DND-41 (cell line): ENCODE measurements at regions not wholly inside any gene's neighbourhood (a gene's known extent, or its start where the extent isn't known, plus 50 kb on each side); places are given as distances from the start of the nearest gene placed in this dataset.
"Not testable (repeated sequence)": the region's sequence is repeated elsewhere in the genome, so short reads cannot be mapped to it uniquely, and the experiment has no call there.

Experiments used
- ATAC-seq: fragments of 200-7000 bp; cut with Tn5 transposase; 3 replicates; pipeline ENCODE4 v1.9.1; 2021; ENCODE audit warnings: low read depth; ENCODE audit not compliant: insufficient read depth
- DNase-seq: peaks from one replicate; pipeline ENCODE4 v3.0.0-alpha.2; 2020
- H2AFZ ChIP-seq: 2 replicates; pipeline ENCODE4 v1.6.0; 2012; ENCODE audit warnings: low read depth, low read length
- H3K27ac ChIP-seq: 2 replicates; pipeline ENCODE4 v1.5.1; 2012; ENCODE audit warnings: low read length, inconsistent platforms
- H3K27me3 ChIP-seq: fragments of 200-600 bp; sonication (generic); 2 replicates; pipeline ENCODE4 v1.6.0; 2012; ENCODE audit warnings: low read length, mild to moderate bottlenecking, inconsistent platforms; ENCODE audit not compliant: insufficient read depth, poor library complexity
- H3K36me3 ChIP-seq: 2 replicates; pipeline ENCODE4 v1.5.1; 2012; ENCODE audit warnings: low read length, inconsistent platforms; ENCODE audit not compliant: insufficient read depth
- H3K4me1 ChIP-seq: 2 replicates; pipeline ENCODE4 v1.5.1; 2012; ENCODE audit warnings: mild to moderate bottlenecking, low read length; ENCODE audit not compliant: insufficient read depth
- H3K4me2 ChIP-seq: 2 replicates; pipeline ENCODE4 v1.6.0; 2012; ENCODE audit warnings: mild to moderate bottlenecking, moderate library complexity, low read length, inconsistent platforms; ENCODE audit not compliant: insufficient read depth
- H3K4me3 ChIP-seq, 2 experiments: fragments of 200-600 bp in 1 of 2; shearing (Covaris generic) in 1 of 2; 2 replicates each; pipeline ENCODE4 v1.5.1; 2012 to 2016; ENCODE audit warnings: inconsistent platforms in 2 of 2, low read length in 2 of 2, mild to moderate bottlenecking in 2 of 2, low read depth in 1 of 2, moderate library complexity in 1 of 2
- H3K79me2 ChIP-seq: 2 replicates; pipeline ENCODE4 v1.6.0; 2012; ENCODE audit warnings: low read length, inconsistent platforms; ENCODE audit not compliant: insufficient read depth
- H3K9ac ChIP-seq: 2 replicates; pipeline ENCODE4 v1.6.0; 2012; ENCODE audit warnings: low read depth, mild to moderate bottlenecking, inconsistent platforms, low read length, moderate library complexity
- H3K9me3 ChIP-seq: 2 replicates; pipeline ENCODE4 v1.5.1; 2012; ENCODE audit warnings: low read length, moderate library complexity, mild to moderate bottlenecking, inconsistent platforms; ENCODE audit not compliant: insufficient read depth, severe bottlenecking
- H4K20me1 ChIP-seq: 2 replicates; pipeline ENCODE4 v1.6.0; 2012; ENCODE audit warnings: low read length; ENCODE audit not compliant: insufficient read depth
- EZH2 ChIP-seq: IDR thresholded peaks from 3 replicates; pipeline ENCODE4 v1.6.1; 2012; ENCODE audit warnings: borderline replicate concordance, low read depth, mild to moderate bottlenecking, moderate library complexity, low read length, inconsistent platforms; ENCODE audit not compliant: severe bottlenecking
- TF ChIP-seq, protein P1 (sequence below): IDR thresholded peaks from 2 replicates; pipeline ENCODE4 v1.5.1; 2012; ENCODE audit warnings: borderline replicate concordance, low read length, moderate library complexity, mild to moderate bottlenecking; ENCODE audit not compliant: poor library complexity, severe bottlenecking; ENCODE audit errors: extremely low read depth

DNA sequence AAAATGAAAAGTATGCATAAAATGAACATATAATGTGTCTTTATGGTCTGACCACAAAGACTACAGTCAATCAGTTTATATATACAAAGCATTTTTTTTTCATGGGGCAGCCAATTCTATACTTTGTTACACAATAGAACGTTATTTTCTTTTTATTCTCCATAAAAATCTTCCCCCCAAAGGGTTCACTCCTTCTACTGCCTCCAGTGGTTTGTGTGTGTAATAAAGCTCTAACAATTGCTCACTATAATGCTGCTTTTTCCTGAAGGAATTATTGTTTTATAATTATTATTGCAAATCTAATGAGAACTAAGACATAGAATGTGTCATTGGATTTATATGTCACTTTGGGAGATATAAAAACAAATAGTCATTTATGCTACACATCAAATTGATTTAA lies 664.1 kb upstream of the PABPC4L start:
- Histone ChIP-seq H3K27ac (no peak overlapping the region), H3K9ac (no peak overlapping the region), H3K36me3 (no peaks in the 10 kb centered on the region), H4K20me1 (no peaks in the 10 kb centered on the region), H3K79me2 (no peaks in the 10 kb centered on the region), H3K4me2 (no peak overlapping the region), H3K27me3 (no peaks in the 10 kb centered on the region), H2AFZ (no peak overlapping the region), H3K4me3 (no peak overlapping the region), H3K4me1 (no peaks in the 10 kb centered on the region), H3K9me3 (no peaks in the 10 kb centered on the region)
- ATAC-seq, result no peak
- no peak for DNase-seq
- TF ChIP-seq EZH2, result no peak
- TF ChIP-seq, protein P1, sequence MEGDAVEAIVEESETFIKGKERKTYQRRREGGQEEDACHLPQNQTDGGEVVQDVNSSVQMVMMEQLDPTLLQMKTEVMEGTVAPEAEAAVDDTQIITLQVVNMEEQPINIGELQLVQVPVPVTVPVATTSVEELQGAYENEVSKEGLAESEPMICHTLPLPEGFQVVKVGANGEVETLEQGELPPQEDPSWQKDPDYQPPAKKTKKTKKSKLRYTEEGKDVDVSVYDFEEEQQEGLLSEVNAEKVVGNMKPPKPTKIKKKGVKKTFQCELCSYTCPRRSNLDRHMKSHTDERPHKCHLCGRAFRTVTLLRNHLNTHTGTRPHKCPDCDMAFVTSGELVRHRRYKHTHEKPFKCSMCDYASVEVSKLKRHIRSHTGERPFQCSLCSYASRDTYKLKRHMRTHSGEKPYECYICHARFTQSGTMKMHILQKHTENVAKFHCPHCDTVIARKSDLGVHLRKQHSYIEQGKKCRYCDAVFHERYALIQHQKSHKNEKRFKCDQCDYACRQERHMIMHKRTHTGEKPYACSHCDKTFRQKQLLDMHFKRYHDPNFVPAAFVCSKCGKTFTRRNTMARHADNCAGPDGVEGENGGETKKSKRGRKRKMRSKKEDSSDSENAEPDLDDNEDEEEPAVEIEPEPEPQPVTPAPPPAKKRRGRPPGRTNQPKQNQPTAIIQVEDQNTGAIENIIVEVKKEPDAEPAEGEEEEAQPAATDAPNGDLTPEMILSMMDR, result no peak

DNA sequence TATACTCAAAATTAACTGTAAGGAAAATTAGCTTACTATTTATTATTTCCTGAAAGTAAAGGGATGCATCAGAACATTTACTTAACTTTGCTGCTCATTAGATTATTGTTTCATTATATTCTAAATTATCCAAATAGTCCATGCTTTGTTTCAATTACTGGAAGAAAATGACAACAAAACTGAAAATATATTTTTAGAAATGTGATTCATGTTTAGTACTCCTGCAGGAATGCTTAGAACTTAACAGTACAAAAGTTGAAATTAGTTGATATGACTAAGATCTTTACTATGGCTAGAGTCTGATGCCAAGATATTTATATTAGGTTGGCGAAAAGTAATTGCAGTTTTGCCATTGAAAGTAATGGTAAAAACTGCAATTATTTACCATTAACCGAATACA lies 660.5 kb upstream of the PABPC4L start:
- no peak overlapping the region for H3K4me3 ChIP-seq
- no peaks in the 10 kb centered on the region for H3K79me2 ChIP-seq
- no peak overlapping the region for H3K4me2 ChIP-seq
- no peaks in the 10 kb centered on the region for H4K20me1 ChIP-seq
- H3K4me1 ChIP-seq, result no peaks in the 10 kb centered on the region
- TF ChIP-seq EZH2, result no peak
- TF ChIP-seq, protein P1, result no peak
- no peaks in the 10 kb centered on the region for H3K36me3 ChIP-seq
- no peak overlapping the region for H3K27ac ChIP-seq
- no peaks in the 10 kb centered on the region for H3K9me3 ChIP-seq
- H3K27me3 ChIP-seq, result no peaks in the 10 kb centered on the region
- no peak overlapping the region for H3K9ac ChIP-seq
- ATAC-seq, result no peak
- H2AFZ ChIP-seq, result no peak overlapping the region
- no peak for DNase-seq

DNA sequence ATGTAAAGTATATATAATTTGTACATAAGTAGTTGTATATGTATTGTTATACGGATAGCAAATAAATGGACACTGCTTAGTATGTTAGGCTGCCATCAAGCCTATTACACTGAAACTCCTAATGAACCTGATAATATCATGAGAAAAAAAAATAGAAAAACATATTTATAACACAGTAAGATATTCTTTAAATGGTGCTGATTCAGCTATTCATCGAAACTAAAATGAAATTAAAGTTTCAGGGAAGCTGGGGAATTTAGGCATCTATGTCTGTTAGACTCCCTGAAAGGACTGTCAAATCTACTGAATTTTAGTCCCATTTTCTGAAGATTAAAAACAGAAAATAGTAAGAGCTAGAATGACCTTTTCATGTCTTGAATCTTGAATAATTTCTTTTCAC lies 647.1 kb upstream of the PABPC4L start:
- H3K27me3 ChIP-seq, result no peaks in the 10 kb centered on the region
- no peaks in the 10 kb centered on the region for H3K4me1 ChIP-seq
- H3K9me3 ChIP-seq, result peaks cover 2% of the 10 kb centered on the region
- no peaks in the 10 kb centered on the region for H4K20me1 ChIP-seq
- no peak for DNase-seq
- TF ChIP-seq EZH2, result no peak
- TF ChIP-seq, protein P1, result no peak
- no peak overlapping the region for H3K4me2 ChIP-seq
- no peak overlapping the region for H3K9ac ChIP-seq
- no peak overlapping the region for H3K27ac ChIP-seq
- no peak overlapping the region for H2AFZ ChIP-seq
- H3K4me3 ChIP-seq, result no peak overlapping the region
- H3K36me3 ChIP-seq, result no peaks in the 10 kb centered on the region
- ATAC-seq, result no peak
- H3K79me2 ChIP-seq, result no peaks in the 10 kb centered on the region

DNA sequence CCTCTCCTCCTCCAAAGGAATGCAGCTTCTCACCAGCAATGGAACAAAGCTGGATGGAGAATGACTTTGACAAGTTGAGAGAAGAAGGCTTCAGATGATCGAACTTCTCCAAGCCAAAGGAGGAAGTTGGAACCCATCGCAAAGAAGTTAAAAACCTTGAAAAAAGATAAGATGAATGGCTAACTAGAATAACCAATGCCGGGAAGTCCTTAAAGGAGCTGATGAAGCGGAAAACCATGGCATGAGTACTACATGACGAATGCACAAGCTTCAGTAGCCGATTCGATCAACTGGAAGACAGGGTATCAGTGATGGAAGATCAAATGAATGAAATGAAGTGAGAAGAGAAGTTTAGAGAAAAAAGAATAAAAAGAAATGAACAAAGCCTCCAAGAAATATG lies 629.2 kb upstream of the PABPC4L start:
- ATAC-seq, H3K9me3 ChIP-seq, H4K20me1 ChIP-seq, H3K27me3 ChIP-seq, H3K4me3 ChIP-seq, H3K4me1 ChIP-seq, H2AFZ ChIP-seq, H3K79me2 ChIP-seq, H3K27ac ChIP-seq, DNase-seq, H3K4me2 ChIP-seq, H3K9ac ChIP-seq, H3K36me3 ChIP-seq: not testable (repeated sequence)
